ENCODE measurements at regions not wholly inside any gene's neighbourhood (a gene's known extent, or its start where the extent isn't known, plus 50 kb on each side); places are given as distances from the start of the nearest gene placed in this dataset.

DNA sequence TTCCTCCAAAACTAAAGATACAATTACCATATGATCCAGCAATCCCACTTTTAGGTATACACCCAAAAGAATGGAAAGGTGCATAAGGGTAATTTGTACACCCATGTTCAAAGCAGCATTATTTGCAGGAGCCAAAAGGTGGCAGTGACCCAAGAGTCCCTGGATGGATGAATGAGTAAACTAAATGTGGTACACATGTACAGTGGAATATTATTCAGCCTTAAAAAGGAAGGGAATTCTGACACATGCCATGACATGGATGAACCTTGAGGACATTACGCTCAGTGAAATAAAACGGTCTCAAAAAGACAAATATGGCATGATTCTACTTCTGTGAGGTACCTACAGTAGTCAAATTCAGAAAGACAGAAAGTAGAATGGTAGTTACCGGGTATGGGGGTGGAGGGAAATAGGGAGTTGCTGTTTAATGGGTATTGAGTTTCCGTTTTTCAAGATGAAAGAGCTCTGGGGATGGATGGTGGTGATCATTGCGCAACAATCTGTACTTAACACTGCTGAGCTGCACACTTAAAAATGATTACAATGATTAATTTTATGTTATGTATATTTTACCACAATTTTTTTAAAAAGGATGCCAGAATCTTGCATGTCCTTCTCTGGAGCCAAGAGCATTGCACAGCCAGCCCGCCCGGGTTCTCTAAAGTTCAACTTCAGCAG, 518.9 kb upstream of the JARID2 start:
- no peak for DNase-seq
- no peaks in the 10 kb centered on the region for H3K4me1 ChIP-seq
- intact Hi-C loops (cut with micrococcal nuclease): no loop called here

DNA sequence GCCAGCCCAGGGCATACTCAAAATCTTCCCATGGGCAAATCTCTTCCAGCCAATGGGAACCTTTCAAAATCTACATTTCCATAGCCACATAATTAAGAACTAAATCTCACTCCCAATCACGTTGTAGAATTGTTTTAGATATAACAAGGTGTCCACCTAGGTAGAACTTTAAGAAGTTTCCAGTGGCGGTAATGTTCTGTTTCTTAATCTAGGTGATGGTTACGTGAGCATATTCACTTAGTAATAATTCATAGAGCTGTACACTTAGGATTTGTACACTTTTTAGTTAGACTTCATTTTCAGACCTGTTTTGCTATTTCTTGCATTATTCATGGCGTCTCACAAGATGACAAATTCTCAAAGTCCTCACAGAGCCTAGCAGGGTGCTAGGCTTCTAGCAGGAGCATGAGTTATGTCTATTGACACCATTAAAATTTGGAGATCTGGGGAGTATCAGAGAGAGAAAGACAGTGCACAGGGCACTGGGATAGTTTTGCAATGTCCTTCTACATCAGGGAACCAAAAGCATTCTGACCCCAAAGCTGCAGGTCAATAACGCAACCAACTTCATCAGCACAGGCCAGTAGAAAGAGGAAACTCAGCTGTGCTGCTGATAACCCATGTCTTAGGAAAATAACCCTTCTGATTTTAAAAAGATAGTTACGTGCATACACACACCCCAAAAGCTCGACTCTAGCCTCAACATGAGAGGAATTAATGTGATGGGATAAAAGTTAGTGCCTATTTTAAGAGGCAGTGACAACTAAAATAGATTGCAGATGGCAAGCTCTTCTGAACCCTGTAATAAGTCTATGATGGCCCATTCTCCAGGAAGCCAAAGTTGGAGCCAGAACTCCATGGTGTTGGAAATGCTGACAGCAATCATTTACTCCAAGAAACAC, 518.1 kb upstream of the JARID2 start:
- DNase-seq: no peak
- no peaks in the 10 kb centered on the region for H3K4me1 ChIP-seq
- H3K27ac ChIP-seq (replicated peaks): peak overlapping the region; percentile 5
- no peaks in the 10 kb centered on the region for H3K36me3 ChIP-seq
- intact Hi-C loops (cut with micrococcal nuclease): no loop called here
- TF ChIP-seq, protein P1, sequence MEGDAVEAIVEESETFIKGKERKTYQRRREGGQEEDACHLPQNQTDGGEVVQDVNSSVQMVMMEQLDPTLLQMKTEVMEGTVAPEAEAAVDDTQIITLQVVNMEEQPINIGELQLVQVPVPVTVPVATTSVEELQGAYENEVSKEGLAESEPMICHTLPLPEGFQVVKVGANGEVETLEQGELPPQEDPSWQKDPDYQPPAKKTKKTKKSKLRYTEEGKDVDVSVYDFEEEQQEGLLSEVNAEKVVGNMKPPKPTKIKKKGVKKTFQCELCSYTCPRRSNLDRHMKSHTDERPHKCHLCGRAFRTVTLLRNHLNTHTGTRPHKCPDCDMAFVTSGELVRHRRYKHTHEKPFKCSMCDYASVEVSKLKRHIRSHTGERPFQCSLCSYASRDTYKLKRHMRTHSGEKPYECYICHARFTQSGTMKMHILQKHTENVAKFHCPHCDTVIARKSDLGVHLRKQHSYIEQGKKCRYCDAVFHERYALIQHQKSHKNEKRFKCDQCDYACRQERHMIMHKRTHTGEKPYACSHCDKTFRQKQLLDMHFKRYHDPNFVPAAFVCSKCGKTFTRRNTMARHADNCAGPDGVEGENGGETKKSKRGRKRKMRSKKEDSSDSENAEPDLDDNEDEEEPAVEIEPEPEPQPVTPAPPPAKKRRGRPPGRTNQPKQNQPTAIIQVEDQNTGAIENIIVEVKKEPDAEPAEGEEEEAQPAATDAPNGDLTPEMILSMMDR (IDR thresholded peaks at IDR 0.05; ENCODE audit: borderline replicate concordance): no peak
- H3K27me3 ChIP-seq (ENCODE audit: low read depth): no peaks in the 10 kb centered on the region
- H3K4me3 ChIP-seq: no peak overlapping the region
- no peaks in the 10 kb centered on the region for H3K9me3 ChIP-seq (replicated peaks)

More for the DNA sequence above, 518.9 kb upstream of the JARID2 start:
- no peaks in the 10 kb centered on the region for H3K36me3 ChIP-seq
- H3K27me3 ChIP-seq (ENCODE audit: low read depth): no peaks in the 10 kb centered on the region
- no peaks in the 10 kb centered on the region for H3K9me3 ChIP-seq (replicated peaks)
- TF ChIP-seq, protein P1 (IDR thresholded peaks at IDR 0.05; ENCODE audit: borderline replicate concordance): no peak
- H3K27ac ChIP-seq (replicated peaks): no peak overlapping the region
- H3K4me3 ChIP-seq: no peak overlapping the region

GRCh38 chr6:14728396-14729024, 517.4 kb upstream of the JARID2 start:
- no peaks in the 10 kb centered on the region for H3K4me1 ChIP-seq
- DNase-seq: peak; percentile 24
- H3K27me3 ChIP-seq (ENCODE audit: low read depth): no peaks in the 10 kb centered on the region
- H3K27ac ChIP-seq (replicated peaks): peak overlapping the region; percentile 5
- no peaks in the 10 kb centered on the region for H3K36me3 ChIP-seq
- no peaks in the 10 kb centered on the region for H3K9me3 ChIP-seq (replicated peaks)
- intact Hi-C loops (cut with micrococcal nuclease): no loop called here
- H3K4me3 ChIP-seq: no peak overlapping the region
- TF ChIP-seq, protein P1 (IDR thresholded peaks at IDR 0.05; ENCODE audit: borderline replicate concordance): no peak

GRCh38 chr6:14729129-14729871, 516.6 kb upstream of the JARID2 start:
- Histone ChIP-seq H3K4me3 (no peak overlapping the region), H3K27ac (replicated peaks) (no peak overlapping the region), H3K36me3 (no peaks in the 10 kb centered on the region), H3K9me3 (replicated peaks) (no peaks in the 10 kb centered on the region), H3K27me3 (ENCODE audit: low read depth) (no peaks in the 10 kb centered on the region), H3K4me1 (no peaks in the 10 kb centered on the region)
- DNase-seq: no peak
- TF ChIP-seq, protein P1 (IDR thresholded peaks at IDR 0.05; ENCODE audit: borderline replicate concordance): no peak
- intact Hi-C loops (cut with micrococcal nuclease): no loop called here

GRCh38 chr6:14730654-14731053, 515.2 kb upstream of the JARID2 start:
- TF ChIP-seq, protein P1 (IDR thresholded peaks at IDR 0.05; ENCODE audit: borderline replicate concordance): no peak
- no peaks in the 10 kb centered on the region for H3K4me1 ChIP-seq
- H3K27me3 ChIP-seq (ENCODE audit: low read depth): no peaks in the 10 kb centered on the region
- intact Hi-C loops (cut with micrococcal nuclease): no loop called here
- no peak overlapping the region for H3K4me3 ChIP-seq
- no peak for DNase-seq
- H3K9me3 ChIP-seq (replicated peaks): no peaks in the 10 kb centered on the region
- no peak overlapping the region for H3K27ac ChIP-seq (replicated peaks)
- H3K36me3 ChIP-seq: no peaks in the 10 kb centered on the region
